ENCODE measurements at regions not wholly inside any gene's neighbourhood (a gene's known extent, or its start where the extent isn't known, plus 50 kb on each side); places are given as distances from the start of the nearest gene placed in this dataset.

DNA sequence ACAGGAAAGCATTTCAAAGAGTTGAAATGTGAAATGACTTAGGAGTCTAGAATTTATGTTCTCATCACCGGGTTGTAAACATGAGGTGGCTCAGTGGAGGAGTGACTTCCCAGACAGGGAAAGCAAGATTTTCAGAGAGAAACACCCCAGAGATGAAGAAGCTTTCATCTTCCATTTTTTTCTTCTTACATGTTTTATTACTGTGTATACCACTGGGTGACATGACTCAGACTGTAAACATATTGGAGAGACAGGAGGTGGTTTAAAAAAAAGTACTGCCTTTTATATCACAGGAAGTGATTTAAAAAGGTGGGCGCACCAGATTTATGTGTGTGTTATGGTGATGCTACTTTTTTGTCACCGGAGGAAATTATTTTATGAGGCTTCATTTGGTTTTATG lies 209.1 kb upstream of the TUT7 start (continued):
- TF ChIP-seq FOXP4 (CRISPR knock-in tag; IDR thresholded peaks at IDR 0.05) (no peak), SIX4 (CRISPR knock-in tag; IDR thresholded peaks at IDR 0.05) (no peak), ZFP1 (CRISPR knock-in tag; IDR thresholded peaks at IDR 0.05) (no peak), HMG20A (CRISPR knock-in tag; IDR thresholded peaks at IDR 0.05; ENCODE audit: borderline replicate concordance) (no peak), ZNF816 (CRISPR knock-in tag; IDR thresholded peaks at IDR 0.05; ENCODE audit: borderline replicate concordance) (no peak), MLLT10 (CRISPR knock-in tag; IDR thresholded peaks at IDR 0.05) (no peak)
- TF ChIP-seq, protein P1, sequence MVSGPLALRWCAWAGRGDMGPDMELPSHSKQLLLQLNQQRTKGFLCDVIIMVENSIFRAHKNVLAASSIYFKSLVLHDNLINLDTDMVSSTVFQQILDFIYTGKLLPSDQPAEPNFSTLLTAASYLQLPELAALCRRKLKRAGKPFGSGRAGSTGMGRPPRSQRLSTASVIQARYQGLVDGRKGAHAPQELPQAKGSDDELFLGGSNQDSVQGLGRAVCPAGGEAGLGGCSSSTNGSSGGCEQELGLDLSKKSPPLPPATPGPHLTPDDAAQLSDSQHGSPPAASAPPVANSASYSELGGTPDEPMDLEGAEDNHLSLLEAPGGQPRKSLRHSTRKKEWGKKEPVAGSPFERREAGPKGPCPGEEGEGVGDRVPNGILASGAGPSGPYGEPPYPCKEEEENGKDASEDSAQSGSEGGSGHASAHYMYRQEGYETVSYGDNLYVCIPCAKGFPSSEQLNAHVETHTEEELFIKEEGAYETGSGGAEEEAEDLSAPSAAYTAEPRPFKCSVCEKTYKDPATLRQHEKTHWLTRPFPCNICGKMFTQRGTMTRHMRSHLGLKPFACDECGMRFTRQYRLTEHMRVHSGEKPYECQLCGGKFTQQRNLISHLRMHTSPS (CRISPR knock-in tag; IDR thresholded peaks at IDR 0.05; ENCODE audit: low read depth) = no peak

DNA sequence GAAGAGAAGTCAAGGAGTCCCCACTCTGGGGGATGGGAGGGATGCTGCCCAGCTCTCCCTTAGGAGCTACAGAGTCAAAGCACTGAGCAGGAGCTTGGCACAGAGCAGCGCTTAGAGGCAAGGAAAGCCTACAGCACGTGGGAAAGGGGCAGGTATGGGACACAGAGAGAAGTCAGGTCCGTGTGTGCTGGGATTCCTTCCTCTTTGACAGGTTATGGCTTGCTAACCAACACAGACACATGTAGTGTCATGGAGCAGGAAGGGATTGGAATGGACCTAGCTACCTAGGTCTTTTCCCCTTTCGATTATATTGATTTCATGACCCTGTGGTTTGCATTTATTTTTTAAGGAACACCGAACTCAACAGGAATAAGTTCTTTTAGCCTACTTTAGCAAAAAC lies 208.5 kb upstream of the TUT7 start:
- ChIA-PET POLR2A (no interaction called here), CTCF (ENCODE audit: low intra/inter-chr PET ratio, low total read pairs) (no interaction called here)
- Histone ChIP-seq H3K9me3 (ENCODE audit: low read length) (no peaks in the 10 kb centered on the region), H3K9ac (ENCODE audit: insufficient read depth, low read depth, low read length) (no peak overlapping the region), H3K4me2 (ENCODE audit: low read depth, low read length) (no peak overlapping the region), H3K27me3 (ENCODE audit: control insufficient read depth in 1 of 2, insufficient read depth in 2 of 2, low read length in 2 of 2) (peaks cover 0 to 7% of the 10 kb centered on the region in 2 experiments; a peak in 1 of 5 replicates), H3K36me3 (replicated peaks in 1 of 2; ENCODE audit: control insufficient read depth in 1 of 2, insufficient read depth in 2 of 2, low read length in 2 of 2) (no peaks in the 10 kb centered on the region), H3K79me2 (ENCODE audit: insufficient read depth, low read length) (no peaks in the 10 kb centered on the region), H3K4me1 (ENCODE audit: insufficient read depth, low read length) (no peaks in the 10 kb centered on the region), H3K27ac (ENCODE audit: extremely low read length, insufficient read depth, low read length) (no peak overlapping the region), H2AFZ (ENCODE audit: low read length) (no peak overlapping the region), H4K20me1 (ENCODE audit: insufficient read depth, low read length) (no peaks in the 10 kb centered on the region), H3K4me3 (replicated peaks in 1 of 3; ENCODE audit: insufficient read depth in 1 of 3, low read depth in 2 of 3, low read length in 3 of 3) (no peak overlapping the region)
- no peak for DNase-seq (ENCODE audit: low spot score)
- WGBS (ENCODE audit: low lambda C conversion rate) = 9% methylated on average over 5 of the region's 5 CpGs
- in situ Hi-C loops (cut with HindIII; ENCODE audit: extremely low pct_ligation_motif_present, low pct_unique_long_range_greater_than_20kb) = no loop called here
- intact Hi-C loops (cut with micrococcal nuclease; ENCODE audit: unreplicated experiment) = no loop called here
- ATAC-seq = no peak
- no TSS peak for BruUV-seq (replicated peaks)
- FAIRE-seq = no peak
- TF ChIP-seq PRMT3 (CRISPR knock-in tag; IDR thresholded peaks at IDR 0.05; ENCODE audit: borderline replicate concordance, low read depth) = no peak
- no peak for TF ChIP-seq ZNF337 (CRISPR knock-in tag; IDR thresholded peaks at IDR 0.05; ENCODE audit: borderline replicate concordance, low read depth)
- TF ChIP-seq SRSF9 (IDR thresholded peaks at IDR 0.05; ENCODE audit: borderline replicate concordance, insufficient read depth, low read depth, low read length, poor library complexity, severe bottlenecking) = no peak
- TF ChIP-seq, protein P2, sequence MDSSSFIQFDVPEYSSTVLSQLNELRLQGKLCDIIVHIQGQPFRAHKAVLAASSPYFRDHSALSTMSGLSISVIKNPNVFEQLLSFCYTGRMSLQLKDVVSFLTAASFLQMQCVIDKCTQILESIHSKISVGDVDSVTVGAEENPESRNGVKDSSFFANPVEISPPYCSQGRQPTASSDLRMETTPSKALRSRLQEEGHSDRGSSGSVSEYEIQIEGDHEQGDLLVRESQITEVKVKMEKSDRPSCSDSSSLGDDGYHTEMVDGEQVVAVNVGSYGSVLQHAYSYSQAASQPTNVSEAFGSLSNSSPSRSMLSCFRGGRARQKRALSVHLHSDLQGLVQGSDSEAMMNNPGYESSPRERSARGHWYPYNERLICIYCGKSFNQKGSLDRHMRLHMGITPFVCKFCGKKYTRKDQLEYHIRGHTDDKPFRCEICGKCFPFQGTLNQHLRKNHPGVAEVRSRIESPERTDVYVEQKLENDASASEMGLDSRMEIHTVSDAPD (CRISPR knock-in tag; IDR thresholded peaks at IDR 0.05) = no peak
- TF ChIP-seq RFXAP (CRISPR knock-in tag; IDR thresholded peaks at IDR 0.05; ENCODE audit: borderline replicate concordance) = no peak
- no peak for TF ChIP-seq MBNL3 (CRISPR knock-in tag; conservative IDR thresholded peaks at IDR 0.05)
- TF ChIP-seq NBN (conservative IDR thresholded peaks at IDR 0.05) = no peak
- no peak for TF ChIP-seq ZSCAN20 (CRISPR knock-in tag; IDR thresholded peaks at IDR 0.05; ENCODE audit: borderline replicate concordance)
- TF ChIP-seq ATRX (CRISPR knock-in tag; IDR thresholded peaks at IDR 0.05; ENCODE audit: borderline replicate concordance) = no peak
- TF ChIP-seq MXD4 (CRISPR knock-in tag; IDR thresholded peaks at IDR 0.05) = no peak
- no peak for TF ChIP-seq NFE2L2 (IDR thresholded peaks at IDR 0.05; ENCODE audit: low read length)

Measured in HepG2 (cell line).